ENCODE measurements at regions not wholly inside any gene's neighbourhood (a gene's known extent, or its start where the extent isn't known, plus 50 kb on each side); places are given as distances from the start of the nearest gene placed in this dataset.

- Histone ChIP-seq H3K36me3 (no peaks in the 10 kb centered on the region), H3K4me3 (no peak overlapping the region), H3K9me3 (no peaks in the 10 kb centered on the region), H3K27ac (peak overlapping the region in 1 of 2 donors; percentile 51), H3K4me1 (peaks cover 0 to 5% of the 10 kb centered on the region in 2 donors), H3K27me3 (no peaks in the 10 kb centered on the region)
- intact Hi-C loops (cut with DNase I; ENCODE audit: low total_unique reads), result no loop called here
- TF ChIP-seq POLR2A (IDR thresholded peaks at IDR 0.05) (no peak), CTCF (IDR thresholded peaks at IDR 0.05) (no peak), POLR2AphosphoS5 (IDR thresholded peaks at IDR 0.05) (no peak)
- no peak for DNase-seq (ENCODE audit: low spot score in 2 of 2)
Measured at GRCh38 chr2:120540719-120541552, 194.7 kb upstream of the GLI2 start.

GRCh38 chr2:120541553-120541932 lies 194.1 kb upstream of the GLI2 start:
- Histone ChIP-seq H3K9me3 (no peaks in the 10 kb centered on the region), H3K4me3 (no peak overlapping the region), H3K4me1 (peaks cover 0 to 5% of the 10 kb centered on the region in 2 donors), H3K27ac (no peak overlapping the region), H3K27me3 (no peaks in the 10 kb centered on the region), H3K36me3 (no peaks in the 10 kb centered on the region)
- intact Hi-C loops (cut with DNase I; ENCODE audit: low total_unique reads), result no loop called here
- no peak for DNase-seq (ENCODE audit: low spot score in 2 of 2)
- TF ChIP-seq CTCF (IDR thresholded peaks at IDR 0.05), result no peak
- no peak for TF ChIP-seq POLR2A (IDR thresholded peaks at IDR 0.05)
- no peak for TF ChIP-seq POLR2AphosphoS5 (IDR thresholded peaks at IDR 0.05)

GRCh38 chr2:120541972-120542670 lies 193.5 kb upstream of the GLI2 start:
- no peak for DNase-seq (ENCODE audit: low spot score in 2 of 2)
- Histone ChIP-seq H3K36me3 (no peaks in the 10 kb centered on the region), H3K9me3 (no peaks in the 10 kb centered on the region), H3K27ac (no peak overlapping the region), H3K4me1 (peaks cover 0 to 5% of the 10 kb centered on the region in 2 donors), H3K27me3 (no peaks in the 10 kb centered on the region), H3K4me3 (no peak overlapping the region)
- intact Hi-C loops (cut with DNase I; ENCODE audit: low total_unique reads), result no loop called here
- TF ChIP-seq POLR2AphosphoS5 (IDR thresholded peaks at IDR 0.05), result no peak
- TF ChIP-seq POLR2A (IDR thresholded peaks at IDR 0.05), result no peak
- no peak for TF ChIP-seq CTCF (IDR thresholded peaks at IDR 0.05)

DNA sequence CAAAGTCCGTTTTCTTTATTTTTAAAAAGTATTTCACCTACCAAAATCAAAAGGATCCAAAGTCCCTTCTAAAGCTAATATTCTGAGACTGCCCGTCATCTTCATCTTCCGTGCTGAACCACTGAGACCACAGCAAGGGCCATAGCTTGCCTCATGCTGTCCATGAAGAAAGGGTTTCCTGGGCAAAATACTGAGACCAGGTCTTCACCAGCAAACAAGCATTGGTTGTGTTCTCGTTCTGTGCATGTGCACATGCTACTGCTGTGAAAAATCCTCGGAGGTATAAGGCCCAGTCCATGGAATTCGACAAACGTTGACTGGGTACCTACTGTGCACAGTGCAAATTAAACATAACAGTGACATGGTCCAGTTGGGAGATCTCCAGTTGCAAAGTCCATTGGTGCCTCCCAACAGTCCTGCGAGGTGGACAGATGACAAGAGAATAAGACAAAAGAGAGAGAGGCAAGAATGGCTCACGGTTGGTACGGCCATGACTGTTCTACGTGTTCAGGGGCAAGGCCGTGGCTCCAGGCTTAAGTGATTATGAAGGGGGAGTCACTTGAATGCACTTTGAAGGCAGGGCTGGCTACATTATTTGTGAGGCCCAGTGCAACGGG lies 192.6 kb upstream of the GLI2 start:
- no peak overlapping the region for H3K4me3 ChIP-seq
- no peak for TF ChIP-seq POLR2AphosphoS5 (IDR thresholded peaks at IDR 0.05)
- no peak for TF ChIP-seq CTCF (IDR thresholded peaks at IDR 0.05)
- TF ChIP-seq POLR2A (IDR thresholded peaks at IDR 0.05), result no peak

GRCh38 chr2:120543899-120544298 lies 191.8 kb upstream of the GLI2 start:
- TF ChIP-seq CTCF (IDR thresholded peaks at IDR 0.05), result no peak
- peak in 1 of 3 donors; percentile 90 for TF ChIP-seq POLR2AphosphoS5 (IDR thresholded peaks at IDR 0.05)
- H3K9me3 ChIP-seq, result no peaks in the 10 kb centered on the region
- H3K4me3 ChIP-seq, result no peak overlapping the region
- DNase-seq (ENCODE audit: low spot score in 2 of 2), result no peak
- no peaks in the 10 kb centered on the region for H3K36me3 ChIP-seq
- H3K27me3 ChIP-seq, result no peaks in the 10 kb centered on the region
- intact Hi-C loops (cut with DNase I; ENCODE audit: low total_unique reads), result no loop called here
- H3K27ac ChIP-seq, result peak overlapping the region in 1 of 2 donors; percentile 60
- peaks cover 0 to 5% of the 10 kb centered on the region in 2 donors for H3K4me1 ChIP-seq

More for the DNA sequence above, 192.6 kb upstream of the GLI2 start:
- no peaks in the 10 kb centered on the region for H3K36me3 ChIP-seq
- no peaks in the 10 kb centered on the region for H3K9me3 ChIP-seq
- no peak for DNase-seq (ENCODE audit: low spot score in 2 of 2)
- peaks cover 0 to 5% of the 10 kb centered on the region in 2 donors for H3K4me1 ChIP-seq
- H3K27ac ChIP-seq, result peak overlapping the region in 1 of 2 donors; percentile 50
- intact Hi-C loops (cut with DNase I; ENCODE audit: low total_unique reads), result no loop called here
- no peaks in the 10 kb centered on the region for H3K27me3 ChIP-seq
